ENCODE measurements at regions not wholly inside any gene's neighbourhood (a gene's known extent, or its start where the extent isn't known, plus 50 kb on each side); places are given as distances from the start of the nearest gene placed in this dataset.

DNA sequence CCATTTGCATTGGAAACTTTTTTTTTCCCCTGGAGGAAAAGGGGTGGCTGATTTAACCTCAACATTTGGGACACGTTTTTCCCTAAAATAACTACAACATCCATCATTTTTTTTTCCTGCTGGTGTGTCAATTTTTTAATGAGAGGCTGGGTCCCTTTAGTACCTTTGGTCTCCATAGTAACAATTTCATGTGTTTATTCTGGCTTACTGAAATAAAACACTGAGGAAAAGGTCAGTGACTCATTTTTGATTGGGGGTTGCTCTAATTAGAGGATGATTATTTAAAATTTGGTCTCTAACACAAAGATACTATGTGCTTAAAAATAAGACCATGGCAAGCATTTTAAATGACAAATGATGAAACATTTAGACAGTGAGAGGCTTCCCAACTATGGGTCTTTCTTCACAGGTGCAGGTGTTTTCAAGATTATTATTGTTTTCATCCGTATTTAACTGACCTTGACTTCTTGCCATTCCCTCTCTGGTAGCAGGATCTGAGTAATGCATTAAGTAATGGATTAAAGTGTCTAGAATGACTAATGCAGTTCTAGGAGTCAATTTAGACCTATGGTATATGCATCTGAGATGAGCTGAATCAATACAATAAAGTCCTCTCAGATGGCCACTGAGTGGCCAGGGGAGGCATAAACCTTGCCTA is 406.4 kb downstream of the KCNRG start:
- TF ChIP-seq BACH2 (CRISPR knock-in tag; IDR thresholded peaks at IDR 0.05; ENCODE audit: borderline replicate concordance) (no peak), ISL1 (CRISPR knock-in tag; IDR thresholded peaks at IDR 0.05) (0 out of 2 replicates have a peak, but pooled peaks have one; percentile 14)
- ATAC-seq, result peak; percentile 75

DNA sequence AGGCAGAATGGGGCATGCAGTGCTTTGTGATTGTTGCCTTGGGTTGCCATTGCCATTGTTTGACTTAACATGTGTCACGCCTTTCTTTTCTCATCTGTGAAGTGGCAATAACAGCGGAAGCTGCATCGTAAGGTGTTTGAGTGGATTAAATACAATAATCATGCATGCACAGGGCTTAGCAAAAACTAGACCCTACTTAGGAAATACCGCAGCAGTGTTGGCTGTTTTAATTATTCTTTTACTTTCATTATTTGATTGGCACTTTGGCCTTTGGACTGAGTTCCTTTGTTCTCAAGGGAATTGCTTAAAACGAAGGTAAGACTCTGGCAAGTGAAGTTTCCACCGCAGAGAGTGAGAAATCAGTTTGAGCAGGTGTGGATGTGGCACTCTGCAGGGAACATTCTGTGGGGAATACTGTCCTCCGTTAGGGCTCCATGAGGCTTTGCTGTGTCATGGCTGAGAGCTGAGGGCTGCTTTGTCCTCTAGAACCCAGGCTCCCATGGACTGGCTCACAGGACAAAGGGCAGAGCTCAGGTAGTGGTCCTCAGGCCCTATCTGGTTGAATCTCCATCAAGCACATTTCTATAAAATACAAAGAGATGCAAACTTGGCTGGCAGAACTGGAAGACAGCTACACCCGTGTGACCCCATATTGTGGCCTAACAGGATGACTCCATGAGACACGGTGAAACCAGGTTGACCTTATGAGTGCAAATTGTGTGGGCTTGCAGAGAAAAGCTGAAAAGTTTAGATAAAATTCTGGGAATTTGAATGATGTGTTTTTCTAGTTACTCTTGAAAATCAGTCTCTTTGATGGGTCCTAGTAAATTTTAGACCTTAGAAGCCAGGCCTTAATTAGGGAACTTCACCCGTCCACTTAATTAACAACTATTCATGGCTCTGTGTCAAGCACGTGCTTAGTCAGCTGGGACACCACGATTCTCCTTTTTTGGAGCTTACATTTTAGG is 407.2 kb downstream of the KCNRG start:
- TF ChIP-seq BACH2 (CRISPR knock-in tag; IDR thresholded peaks at IDR 0.05; ENCODE audit: borderline replicate concordance) (no peak), SNAI2 (CRISPR knock-in tag; IDR thresholded peaks at IDR 0.05) (no peak), ZFP3 (CRISPR knock-in tag; IDR thresholded peaks at IDR 0.05) (no peak), ESRRG (CRISPR knock-in tag; IDR thresholded peaks at IDR 0.05) (no peak), RARB (CRISPR knock-in tag; IDR thresholded peaks at IDR 0.05) (no peak), CSDC2 (CRISPR knock-in tag; IDR thresholded peaks at IDR 0.05) (no peak)
- TF ChIP-seq, protein P1, sequence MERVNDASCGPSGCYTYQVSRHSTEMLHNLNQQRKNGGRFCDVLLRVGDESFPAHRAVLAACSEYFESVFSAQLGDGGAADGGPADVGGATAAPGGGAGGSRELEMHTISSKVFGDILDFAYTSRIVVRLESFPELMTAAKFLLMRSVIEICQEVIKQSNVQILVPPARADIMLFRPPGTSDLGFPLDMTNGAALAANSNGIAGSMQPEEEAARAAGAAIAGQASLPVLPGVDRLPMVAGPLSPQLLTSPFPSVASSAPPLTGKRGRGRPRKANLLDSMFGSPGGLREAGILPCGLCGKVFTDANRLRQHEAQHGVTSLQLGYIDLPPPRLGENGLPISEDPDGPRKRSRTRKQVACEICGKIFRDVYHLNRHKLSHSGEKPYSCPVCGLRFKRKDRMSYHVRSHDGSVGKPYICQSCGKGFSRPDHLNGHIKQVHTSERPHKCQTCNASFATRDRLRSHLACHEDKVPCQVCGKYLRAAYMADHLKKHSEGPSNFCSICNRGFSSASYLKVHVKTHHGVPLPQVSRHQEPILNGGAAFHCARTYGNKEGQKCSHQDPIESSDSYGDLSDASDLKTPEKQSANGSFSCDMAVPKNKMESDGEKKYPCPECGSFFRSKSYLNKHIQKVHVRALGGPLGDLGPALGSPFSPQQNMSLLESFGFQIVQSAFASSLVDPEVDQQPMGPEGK (CRISPR knock-in tag; IDR thresholded peaks at IDR 0.05; ENCODE audit: borderline replicate concordance), result no peak
- ATAC-seq, result no peak

DNA sequence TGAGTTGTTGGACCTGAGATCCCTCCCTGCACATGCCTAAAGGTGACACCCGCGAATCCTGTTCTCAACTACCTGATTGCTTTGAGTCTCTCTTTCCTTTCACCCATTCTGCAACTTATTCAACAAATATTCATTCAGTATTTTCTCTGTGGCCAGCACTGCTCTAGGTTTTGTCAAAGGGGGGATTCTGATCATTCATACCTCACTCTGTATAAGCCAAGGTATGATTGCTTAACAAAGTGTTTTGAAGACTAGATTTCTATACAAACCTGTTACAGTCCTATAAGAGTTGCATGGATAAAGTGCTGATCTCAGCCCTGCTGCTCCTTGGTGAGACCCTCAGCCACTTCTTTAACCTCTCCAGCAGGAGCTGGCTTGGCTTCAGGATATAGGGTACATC is 409.7 kb downstream of the KCNRG start:
- TF ChIP-seq ZFP30 (CRISPR knock-in tag; IDR thresholded peaks at IDR 0.05) (no peak), RARB (CRISPR knock-in tag; IDR thresholded peaks at IDR 0.05) (no peak), ESRRG (CRISPR knock-in tag; IDR thresholded peaks at IDR 0.05) (no peak), BACH2 (CRISPR knock-in tag; IDR thresholded peaks at IDR 0.05; ENCODE audit: borderline replicate concordance) (no peak), CREB5 (CRISPR knock-in tag; IDR thresholded peaks at IDR 0.05; ENCODE audit: low read depth) (no peak), ARNTL (CRISPR knock-in tag; IDR thresholded peaks at IDR 0.05; ENCODE audit: borderline replicate concordance, low read depth) (no peak), ZC3H10 (CRISPR knock-in tag; IDR thresholded peaks at IDR 0.05) (no peak), CSDC2 (CRISPR knock-in tag; IDR thresholded peaks at IDR 0.05) (no peak), SNAI2 (CRISPR knock-in tag; IDR thresholded peaks at IDR 0.05) (no peak), ZFP3 (CRISPR knock-in tag; IDR thresholded peaks at IDR 0.05) (no peak), ZNF565 (CRISPR knock-in tag; conservative IDR thresholded peaks at IDR 0.05; ENCODE audit: low read depth) (no peak), OSR1 (CRISPR knock-in tag; IDR thresholded peaks at IDR 0.05) (no peak), ZNF8 (CRISPR knock-in tag; IDR thresholded peaks at IDR 0.05) (no peak)
- TF ChIP-seq, protein P2, sequence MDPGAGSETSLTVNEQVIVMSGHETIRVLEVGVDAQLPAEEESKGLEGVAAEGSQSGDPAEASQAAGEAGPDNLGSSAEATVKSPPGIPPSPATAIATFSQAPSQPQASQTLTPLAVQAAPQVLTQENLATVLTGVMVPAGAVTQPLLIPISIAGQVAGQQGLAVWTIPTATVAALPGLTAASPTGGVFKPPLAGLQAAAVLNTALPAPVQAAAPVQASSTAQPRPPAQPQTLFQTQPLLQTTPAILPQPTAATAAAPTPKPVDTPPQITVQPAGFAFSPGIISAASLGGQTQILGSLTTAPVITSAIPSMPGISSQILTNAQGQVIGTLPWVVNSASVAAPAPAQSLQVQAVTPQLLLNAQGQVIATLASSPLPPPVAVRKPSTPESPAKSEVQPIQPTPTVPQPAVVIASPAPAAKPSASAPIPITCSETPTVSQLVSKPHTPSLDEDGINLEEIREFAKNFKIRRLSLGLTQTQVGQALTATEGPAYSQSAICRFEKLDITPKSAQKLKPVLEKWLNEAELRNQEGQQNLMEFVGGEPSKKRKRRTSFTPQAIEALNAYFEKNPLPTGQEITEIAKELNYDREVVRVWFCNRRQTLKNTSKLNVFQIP (CRISPR knock-in tag; IDR thresholded peaks at IDR 0.05; ENCODE audit: borderline replicate concordance, low read depth), result no peak
- TF ChIP-seq, protein P3, sequence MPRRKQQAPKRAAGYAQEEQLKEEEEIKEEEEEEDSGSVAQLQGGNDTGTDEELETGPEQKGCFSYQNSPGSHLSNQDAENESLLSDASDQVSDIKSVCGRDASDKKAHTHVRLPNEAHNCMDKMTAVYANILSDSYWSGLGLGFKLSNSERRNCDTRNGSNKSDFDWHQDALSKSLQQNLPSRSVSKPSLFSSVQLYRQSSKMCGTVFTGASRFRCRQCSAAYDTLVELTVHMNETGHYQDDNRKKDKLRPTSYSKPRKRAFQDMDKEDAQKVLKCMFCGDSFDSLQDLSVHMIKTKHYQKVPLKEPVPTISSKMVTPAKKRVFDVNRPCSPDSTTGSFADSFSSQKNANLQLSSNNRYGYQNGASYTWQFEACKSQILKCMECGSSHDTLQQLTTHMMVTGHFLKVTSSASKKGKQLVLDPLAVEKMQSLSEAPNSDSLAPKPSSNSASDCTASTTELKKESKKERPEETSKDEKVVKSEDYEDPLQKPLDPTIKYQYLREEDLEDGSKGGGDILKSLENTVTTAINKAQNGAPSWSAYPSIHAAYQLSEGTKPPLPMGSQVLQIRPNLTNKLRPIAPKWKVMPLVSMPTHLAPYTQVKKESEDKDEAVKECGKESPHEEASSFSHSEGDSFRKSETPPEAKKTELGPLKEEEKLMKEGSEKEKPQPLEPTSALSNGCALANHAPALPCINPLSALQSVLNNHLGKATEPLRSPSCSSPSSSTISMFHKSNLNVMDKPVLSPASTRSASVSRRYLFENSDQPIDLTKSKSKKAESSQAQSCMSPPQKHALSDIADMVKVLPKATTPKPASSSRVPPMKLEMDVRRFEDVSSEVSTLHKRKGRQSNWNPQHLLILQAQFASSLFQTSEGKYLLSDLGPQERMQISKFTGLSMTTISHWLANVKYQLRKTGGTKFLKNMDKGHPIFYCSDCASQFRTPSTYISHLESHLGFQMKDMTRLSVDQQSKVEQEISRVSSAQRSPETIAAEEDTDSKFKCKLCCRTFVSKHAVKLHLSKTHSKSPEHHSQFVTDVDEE (CRISPR knock-in tag; IDR thresholded peaks at IDR 0.05), result no peak
- TF ChIP-seq, protein P1 (CRISPR knock-in tag; IDR thresholded peaks at IDR 0.05; ENCODE audit: borderline replicate concordance), result no peak

More for the DNA sequence above, 409.7 kb downstream of the KCNRG start:
- no peak for ATAC-seq

Data from SK-N-SH treated with all-trans-retinoic acid at 6 μM for 48 hours (cell line).